H1 (cell line): ENCODE measurements at regions not wholly inside any gene's neighbourhood (a gene's known extent, or its start where the extent isn't known, plus 50 kb on each side); places are given as distances from the start of the nearest gene placed in this dataset.

Experiments
- CBX8 ChIP-seq: fragments of 300-800, 300-1000 bp; sonication (generic); IDR thresholded peaks from 2 replicates; pipeline ENCODE4 v1.7.1; 2016; ENCODE audit warnings: low read depth, low read length, borderline replicate concordance
- CHD7 ChIP-seq: fragments of 300-600 bp; sonication (generic); IDR thresholded peaks from 2 replicates; pipeline ENCODE4 v1.7.1; 2012; ENCODE audit warnings: low read length, moderate library complexity, mild to moderate bottlenecking, inconsistent platforms; ENCODE audit not compliant: insufficient replicate concordance
- CREB1 ChIP-seq: IDR thresholded peaks from 2 replicates; pipeline ENCODE4 v1.6.1; 2012; ENCODE audit warnings: inconsistent platforms
- CTBP2 ChIP-seq: IDR thresholded peaks from 2 replicates; pipeline ENCODE4 v1.7.0; 2011; ENCODE audit warnings: borderline replicate concordance, mild to moderate bottlenecking, moderate library complexity, mixed read lengths, low read length; ENCODE audit not compliant: insufficient read depth, insufficient read length
- E2F6 ChIP-seq: IDR thresholded peaks from 2 replicates; pipeline ENCODE4 v1.6.1; 2012; ENCODE audit warnings: inconsistent platforms
- GABPA ChIP-seq: IDR thresholded peaks from 2 replicates; pipeline ENCODE4 v1.6.1; 2011; ENCODE audit warnings: mild to moderate bottlenecking, low read length, moderate library complexity, borderline replicate concordance; ENCODE audit not compliant: insufficient read depth
- HDAC6 ChIP-seq: IDR thresholded peaks from one replicate; pipeline ENCODE4 v1.7.1; 2012; ENCODE audit warnings: low read depth, mild to moderate bottlenecking, inconsistent platforms, low read length, moderate library complexity
- KDM1A ChIP-seq: fragments of 200-600, 300-600 bp; sonication (generic); IDR thresholded peaks from 2 replicates; pipeline ENCODE4 v1.7.1; 2016; ENCODE audit warnings: mild to moderate bottlenecking, low read length, borderline replicate concordance
- RNF2 ChIP-seq: fragments of 200-900, 300-1000 bp; sonication (generic); IDR thresholded peaks from 2 replicates; pipeline ENCODE4 v1.7.1; 2016; ENCODE audit warnings: borderline replicate concordance, low read depth, mild to moderate bottlenecking, antibody characterized with exemption, low read length; ENCODE audit not compliant: poor library complexity, severe bottlenecking; ENCODE audit errors: missing control alignments
- SAP30 ChIP-seq: fragments of 300-600 bp; sonication (generic); IDR thresholded peaks from 2 replicates; pipeline ENCODE4 v1.7.1; 2012; ENCODE audit warnings: low read length, moderate library complexity, mild to moderate bottlenecking, inconsistent platforms; ENCODE audit not compliant: insufficient read depth, insufficient replicate concordance
- TBP ChIP-seq: IDR thresholded peaks from 2 replicates; pipeline ENCODE4 v1.6.1; 2011; ENCODE audit warnings: low read depth, low read length, improper control_type of control experiment

- TF ChIP-seq CHD7 (no peak), RNF2 (no peak), TBP (no peak), SAP30 (no peak), E2F6 (no peak), CREB1 (no peak), KDM1A (no peak), CBX8 (no peak), HDAC6 (no peak), GABPA (no peak), CTBP2 (no peak)
Measured at GRCh38 chr1:4532656-4533055, 121.8 kb upstream of the AJAP1 start (continued).
